HCT116 (cell line): ENCODE measurements at regions not wholly inside any gene's neighbourhood (a gene's known extent, or its start where the extent isn't known, plus 50 kb on each side); places are given as distances from the start of the nearest gene placed in this dataset.

Experiments used
- CEBPB ChIP-seq: IDR thresholded peaks from 2 replicates; pipeline ENCODE4 v1.6.1; 2012; ENCODE audit warnings: low read depth
- CTCF ChIP-seq, 3 experiments: fragments of 200-600 bp in 1 of 3; sonication (generic) in 1 of 3; IDR thresholded peaks in 2 of 3; conservative IDR thresholded peaks in 1 of 3; 2 replicates each; pipeline ENCODE4 v1.5.1; 2012 to 2017; ENCODE audit warnings: low read depth in 2 of 3, low read length in 2 of 3, antibody characterized with exemption in 1 of 3, borderline replicate concordance in 1 of 3, control low read depth in 1 of 3, mild to moderate bottlenecking in 1 of 3, mixed read lengths in 1 of 3, mixed run types in 1 of 3, moderate library complexity in 1 of 3; ENCODE audit not compliant: insufficient read depth in 1 of 3
- EZH2 ChIP-seq: fragments of 200-600 bp; sonication (generic); IDR thresholded peaks from 2 replicates; pipeline ENCODE4 v1.6.1; 2017; ENCODE audit warnings: antibody characterized with exemption, mixed run types
- POLR2A ChIP-seq: IDR thresholded peaks from 2 replicates; pipeline ENCODE4 v1.7.0; 2011; ENCODE audit warnings: borderline replicate concordance; ENCODE audit not compliant: insufficient read depth, insufficient read length; ENCODE audit errors: extremely low read depth
- RAD21 ChIP-seq: IDR thresholded peaks from 2 replicates; pipeline ENCODE4 v1.6.1; 2012; ENCODE audit warnings: low read depth, mild to moderate bottlenecking
- REST ChIP-seq: IDR thresholded peaks from 2 replicates; pipeline ENCODE4 v1.6.1; 2012; ENCODE audit warnings: low read depth
- SIN3A ChIP-seq: IDR thresholded peaks from 2 replicates; pipeline ENCODE4 v1.6.1; 2012; ENCODE audit warnings: low read depth
- TCF7L2 ChIP-seq: IDR thresholded peaks from 2 replicates; pipeline ENCODE4 v1.7.0; 2011; ENCODE audit warnings: borderline replicate concordance, inconsistent platforms; ENCODE audit not compliant: insufficient read depth, insufficient read length; ENCODE audit errors: extremely low read depth
- ZBTB33 ChIP-seq: IDR thresholded peaks from 2 replicates; pipeline ENCODE4 v1.6.1; 2011; ENCODE audit warnings: mild to moderate bottlenecking, low read length, moderate library complexity; ENCODE audit not compliant: insufficient replicate concordance; ENCODE audit errors: extremely low read depth
- ZNF274 ChIP-seq: fragments of 200-500 bp; sonication (Bioruptor generic); IDR thresholded peaks from 2 replicates; pipeline ENCODE4 v1.6.1; 2014; ENCODE audit warnings: mild to moderate bottlenecking, low read depth, low read length, inconsistent platforms

- TF ChIP-seq CEBPB (no peak), CTCF (IDR thresholded peaks at IDR 0.05 in 2 of 3, conservative IDR thresholded peaks at IDR 0.05 in 1 of 3; ENCODE audit: borderline replicate concordance in 1 of 3, insufficient read depth in 1 of 3, low read depth in 2 of 3, low read length in 2 of 3) (no peak), POLR2A (no peak), TCF7L2 (no peak), EZH2 (no peak), REST (no peak), ZBTB33 (no peak), SIN3A (no peak), ZNF274 (no peak), RAD21 (no peak)
These were observed 113.1 kb upstream of the SLC35F3 start for GRCh38 chr1:233791372-233791703.
